Spleen (tissue), 7 donors: ENCODE measurements at regions not wholly inside any gene's neighbourhood (a gene's known extent, or its start where the extent isn't known, plus 50 kb on each side); places are given as distances from the start of the nearest gene placed in this dataset.

Experiments
- POLR2A ChIP-seq, 3 donors: fragments of 450-650 bp; IDR thresholded peaks; one replicate each; pipeline ENCODE4 v1.5.1; 2017; ENCODE audit warnings: antibody characterized with exemption in 3 of 3, mild to moderate bottlenecking in 1 of 3
- POLR2AphosphoS5 ChIP-seq, 3 donors: sonication (generic); formaldehyde crosslinking; IDR thresholded peaks; one replicate each; pipeline ENCODE4 v1.5.1; 2017; ENCODE audit warnings: antibody characterized with exemption in 3 of 3
- TF ChIP-seq, protein P1 (sequence below), 11 experiments: fragments of 200-600 bp in 7 of 11; fragments of 450-650 bp in 4 of 11; sonication (generic) in 4 of 11; IDR thresholded peaks in 8 of 11; conservative IDR thresholded peaks in 3 of 11; 1 replicate in 7 of 11; 2 replicates in 4 of 11; pipeline versions ENCODE4 v1.4.0 to v1.8.0; 2016 to 2021; ENCODE audit warnings: antibody characterized with exemption in 11 of 11, inconsistent platforms in 4 of 11, mild to moderate bottlenecking in 1 of 11
- donor health status: DM: no; HTN: no; CAD: no; lungs with moderate emphysema.
- donor health status: DM: no; HTN: no; CAD: no.
- donor health status: DM: no; HTN: no; CAD: no.

DNA sequence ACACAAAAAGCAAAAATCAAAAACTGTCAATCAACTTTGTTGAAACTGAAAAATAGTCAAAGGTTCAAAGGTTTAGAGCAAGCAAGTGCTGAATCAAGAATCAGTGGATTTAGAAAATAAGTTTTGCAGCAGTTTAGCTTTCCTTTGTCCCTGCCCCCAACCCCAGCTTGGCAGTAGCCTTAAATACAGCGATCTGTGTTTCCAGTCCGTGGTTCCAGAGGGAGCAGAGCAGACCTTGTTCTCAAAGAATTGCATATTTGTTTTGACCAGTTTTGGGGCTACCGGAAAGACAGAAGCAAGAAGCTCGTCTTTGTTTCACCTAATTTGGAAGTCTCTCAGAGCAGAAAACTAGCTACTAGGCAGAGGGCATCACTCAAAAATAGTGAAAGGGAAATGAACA, 57.2 kb upstream of the PRDM9 start:
- TF ChIP-seq, protein P1, sequence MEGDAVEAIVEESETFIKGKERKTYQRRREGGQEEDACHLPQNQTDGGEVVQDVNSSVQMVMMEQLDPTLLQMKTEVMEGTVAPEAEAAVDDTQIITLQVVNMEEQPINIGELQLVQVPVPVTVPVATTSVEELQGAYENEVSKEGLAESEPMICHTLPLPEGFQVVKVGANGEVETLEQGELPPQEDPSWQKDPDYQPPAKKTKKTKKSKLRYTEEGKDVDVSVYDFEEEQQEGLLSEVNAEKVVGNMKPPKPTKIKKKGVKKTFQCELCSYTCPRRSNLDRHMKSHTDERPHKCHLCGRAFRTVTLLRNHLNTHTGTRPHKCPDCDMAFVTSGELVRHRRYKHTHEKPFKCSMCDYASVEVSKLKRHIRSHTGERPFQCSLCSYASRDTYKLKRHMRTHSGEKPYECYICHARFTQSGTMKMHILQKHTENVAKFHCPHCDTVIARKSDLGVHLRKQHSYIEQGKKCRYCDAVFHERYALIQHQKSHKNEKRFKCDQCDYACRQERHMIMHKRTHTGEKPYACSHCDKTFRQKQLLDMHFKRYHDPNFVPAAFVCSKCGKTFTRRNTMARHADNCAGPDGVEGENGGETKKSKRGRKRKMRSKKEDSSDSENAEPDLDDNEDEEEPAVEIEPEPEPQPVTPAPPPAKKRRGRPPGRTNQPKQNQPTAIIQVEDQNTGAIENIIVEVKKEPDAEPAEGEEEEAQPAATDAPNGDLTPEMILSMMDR (IDR thresholded peaks at IDR 0.05 in 8 of 11, conservative IDR thresholded peaks at IDR 0.05 in 3 of 11) = no peak
- TF ChIP-seq POLR2A (IDR thresholded peaks at IDR 0.05) (no peak), POLR2AphosphoS5 (IDR thresholded peaks at IDR 0.05) (no peak)
